ENCODE measurements at regions not wholly inside any gene's neighbourhood (a gene's known extent, or its start where the extent isn't known, plus 50 kb on each side); places are given as distances from the start of the nearest gene placed in this dataset.

GRCh38 chr18:37717656-37718055, 152.1 kb upstream of the CELF4 start:
- TF ChIP-seq, protein P1, sequence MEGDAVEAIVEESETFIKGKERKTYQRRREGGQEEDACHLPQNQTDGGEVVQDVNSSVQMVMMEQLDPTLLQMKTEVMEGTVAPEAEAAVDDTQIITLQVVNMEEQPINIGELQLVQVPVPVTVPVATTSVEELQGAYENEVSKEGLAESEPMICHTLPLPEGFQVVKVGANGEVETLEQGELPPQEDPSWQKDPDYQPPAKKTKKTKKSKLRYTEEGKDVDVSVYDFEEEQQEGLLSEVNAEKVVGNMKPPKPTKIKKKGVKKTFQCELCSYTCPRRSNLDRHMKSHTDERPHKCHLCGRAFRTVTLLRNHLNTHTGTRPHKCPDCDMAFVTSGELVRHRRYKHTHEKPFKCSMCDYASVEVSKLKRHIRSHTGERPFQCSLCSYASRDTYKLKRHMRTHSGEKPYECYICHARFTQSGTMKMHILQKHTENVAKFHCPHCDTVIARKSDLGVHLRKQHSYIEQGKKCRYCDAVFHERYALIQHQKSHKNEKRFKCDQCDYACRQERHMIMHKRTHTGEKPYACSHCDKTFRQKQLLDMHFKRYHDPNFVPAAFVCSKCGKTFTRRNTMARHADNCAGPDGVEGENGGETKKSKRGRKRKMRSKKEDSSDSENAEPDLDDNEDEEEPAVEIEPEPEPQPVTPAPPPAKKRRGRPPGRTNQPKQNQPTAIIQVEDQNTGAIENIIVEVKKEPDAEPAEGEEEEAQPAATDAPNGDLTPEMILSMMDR (conservative IDR thresholded peaks at IDR 0.05; ENCODE audit: low read depth, low read length): no peak
- TF ChIP-seq EZH2 (IDR thresholded peaks at IDR 0.05; ENCODE audit: low read length, unreplicated experiment): no peak
